K562 (cell line): ENCODE measurements at regions not wholly inside any gene's neighbourhood (a gene's known extent, or its start where the extent isn't known, plus 50 kb on each side); places are given as distances from the start of the nearest gene placed in this dataset.
A peak's percentile ranks its signal among the peaks of the same experiment; 100 is the strongest.

Experiments
- ATAC-seq: fragments of 200-7000 bp; cut with Tn5 transposase; 3 replicates; pipeline ENCODE4 v1.9.1; 2020; ENCODE audit warnings: moderate library complexity
- BruUV-seq: library from RNA; stranded (reverse); fragments of 400-500 nt; replicated peaks from 2 replicates; lab custom pipeline; 2021; lab: Mats Ljungman, UMichigan
- CTCF ChIA-PET: fragments of 300-600 bp; formaldehyde crosslinking; extraction: SDS; loops from one replicate; lab custom pipeline; 2021; ENCODE audit warnings: low intra/inter-chr PET ratio; lab: Yijun Ruan, JAX
- POLR2A ChIA-PET: fragments of 300-600, 350-650 bp; sonication (Branson Sonifier 250); formaldehyde crosslinking; extraction: SDS; loops from one replicate; lab custom pipeline; 2021; ENCODE audit warnings: antibody characterized with exemption, inconsistent platforms; lab: Yijun Ruan, JAX
- DNase-seq, 4 experiments: peaks; one replicate each; pipeline versions ENCODE4 v3.0.0 to v3.0.0-alpha.2; 2011 to 2018; ENCODE audit warnings: low spot score in 3 of 4, mixed read lengths in 3 of 4; ENCODE audit errors: extremely low read depth in 1 of 4
- FAIRE-seq: peaks from 2 replicates; lab custom pipeline; 2011; peaks lifted over from hg19 to GRCh38; lab: Jason Lieb, UNC
- H2AFZ ChIP-seq: 2 replicates; pipeline ENCODE4 v1.6.0; 2011; ENCODE audit warnings: low read depth, low read length, control low read depth, inconsistent platforms
- H3K27ac ChIP-seq: fragments of 200-600 bp; 3 replicates; pipeline ENCODE4 v1.8.0; 2011; ENCODE audit warnings: low read depth, mild to moderate bottlenecking, control low read depth, inconsistent platforms, low read length, moderate library complexity, mixed read lengths; ENCODE audit errors: extremely low read depth
- H3K27me3 ChIP-seq, 2 experiments: fragments of 300-600 bp in 1 of 2; 2 replicates in 1 of 2; 3 replicates in 1 of 2; pipeline versions ENCODE4 v1.6.0 to v1.8.0; 2011; ENCODE audit warnings: inconsistent platforms in 2 of 2, low read length in 2 of 2, mild to moderate bottlenecking in 1 of 2, mixed read lengths in 1 of 2, moderate library complexity in 1 of 2; ENCODE audit not compliant: control insufficient read depth in 2 of 2, insufficient read depth in 2 of 2
- H3K36me3 ChIP-seq: fragments of 300-600 bp; 3 replicates; pipeline ENCODE4 v1.8.0; 2011; ENCODE audit warnings: mild to moderate bottlenecking, low read length, inconsistent platforms; ENCODE audit not compliant: control insufficient read depth, insufficient read depth
- H3K4me1 ChIP-seq, 2 experiments: fragments of 200-600 bp in 1 of 2; replicated peaks in 1 of 2; 2 replicates in 1 of 2; 3 replicates in 1 of 2; pipeline versions ENCODE4 v1.5.1 to v1.8.0; 2011; ENCODE audit warnings: inconsistent platforms in 2 of 2, low read length in 2 of 2, mild to moderate bottlenecking in 1 of 2, mixed read lengths in 1 of 2, moderate library complexity in 1 of 2; ENCODE audit not compliant: control insufficient read depth in 2 of 2, insufficient read depth in 2 of 2
- H3K4me2 ChIP-seq: 2 replicates; pipeline ENCODE4 v1.6.1; 2011; ENCODE audit warnings: low read length, control low read depth, inconsistent platforms, mixed read lengths; ENCODE audit not compliant: insufficient read depth
- H3K4me3 ChIP-seq: fragments of 200-600 bp; sonication (generic), shearing (Covaris generic); 2 replicates; pipeline ENCODE4 v1.5.1; 2016; ENCODE audit warnings: control low read depth, inconsistent platforms
- H3K79me2 ChIP-seq: fragments of 200-600 bp; 3 replicates; pipeline ENCODE4 v1.8.0; 2011; ENCODE audit warnings: low read length, inconsistent platforms; ENCODE audit not compliant: control insufficient read depth, insufficient read depth
- H3K9ac ChIP-seq, 2 experiments: 2 replicates each; pipeline versions ENCODE4 v1.6.0 to v1.6.1; 2011; ENCODE audit warnings: low read depth in 2 of 2, low read length in 2 of 2, control low read depth in 1 of 2, inconsistent platforms in 1 of 2, mild to moderate bottlenecking in 1 of 2, mixed read lengths in 1 of 2; ENCODE audit not compliant: insufficient read depth in 1 of 2
- H3K9me1 ChIP-seq: one replicate; pipeline ENCODE4 v1.6.0; 2011; ENCODE audit warnings: inconsistent platforms, mild to moderate bottlenecking, low read length, moderate library complexity; ENCODE audit not compliant: control insufficient read depth, insufficient read depth
- H3K9me3 ChIP-seq: replicated peaks from 2 replicates; pipeline ENCODE4 v1.5.1; 2011; ENCODE audit warnings: low read depth, low read length, inconsistent platforms; ENCODE audit not compliant: control insufficient read depth, insufficient read depth
- H4K20me1 ChIP-seq: replicated peaks from 2 replicates; pipeline ENCODE4 v1.6.1; 2011; ENCODE audit warnings: low read length, inconsistent platforms, mixed read lengths; ENCODE audit not compliant: control insufficient read depth, insufficient read depth
- ATF6 ChIP-seq: sonication (generic); formaldehyde crosslinking; IDR thresholded peaks from 2 replicates; pipeline ENCODE4 v1.4.0; 2020; ENCODE audit warnings: mild to moderate bottlenecking, missing genetic modification reagents
- CHD7 ChIP-seq: fragments of 200-600 bp; sonication (generic); IDR thresholded peaks from one replicate; pipeline ENCODE4 v1.6.1; 2012; ENCODE audit warnings: mild to moderate bottlenecking, low read depth, low read length, inconsistent platforms
- FOSL1 ChIP-seq: fragments of 200-800 bp; sonication (Bioruptor generic); conservative IDR thresholded peaks from 2 replicates; pipeline ENCODE4 v1.6.1; 2016; ENCODE audit warnings: missing genetic modification characterization, missing compliant biosample characterization
- GATA2 ChIP-seq: sonication (generic); formaldehyde crosslinking; IDR thresholded peaks from 2 replicates; pipeline ENCODE4 v1.4.0; 2020; ENCODE audit warnings: mild to moderate bottlenecking, missing genetic modification reagents
- HES1 ChIP-seq: fragments of 450-650 bp; IDR thresholded peaks from 2 replicates; pipeline ENCODE4 v1.6.1; 2016; ENCODE audit warnings: low read depth, mild to moderate bottlenecking, moderate library complexity
- MCM5 ChIP-seq: fragments of 450-650 bp; IDR thresholded peaks from 2 replicates; pipeline ENCODE4 v1.6.1; 2016; ENCODE audit warnings: low read depth
- ZNF431 ChIP-seq: sonication (generic); formaldehyde crosslinking; IDR thresholded peaks from 2 replicates; pipeline ENCODE4 v1.8.0; 2022; ENCODE audit warnings: mild to moderate bottlenecking, missing genetic modification reagents
- WGBS: fragments of 100-300 bp; shearing (Covaris generic); methylation state at CpG from one replicate; pipeline ENCODE4 v1.1.6; 2016; ENCODE audit warnings: low coverage, mixed read lengths; ENCODE audit not compliant: insufficient coverage; ENCODE audit errors: missing lambda C conversion rate; 5-methylcytosine and 5-hydroxymethylcytosine counted together
- in situ Hi-C: fragments of 300-500 bp; cut with MboI; formaldehyde crosslinking; loops from 4 replicates; pipeline ENCODE4 v1.15.0; 2018; ENCODE audit warnings: inconsistent platforms, mixed read lengths
- intact Hi-C: fragments of 100-400 bp; cut with micrococcal nuclease; formaldehyde crosslinking; loops from 2 replicates; pipeline ENCODE4 v1.14.2; 2022

GRCh38 chr1:157278383-157279137, 140.4 kb upstream of the ETV3 start:
- ATAC-seq (peak; percentile 31), FAIRE-seq (peak; percentile 80), DNase-seq (peak; percentile 40 to 78 (median 46))
- Histone ChIP-seq H3K4me1 (peaks cover 27 to 62% of the 10 kb centered on the region in 2 experiments), H3K9me1 (no peaks in the 10 kb centered on the region), H3K36me3 (no peaks in the 10 kb centered on the region), H3K4me2 (peak overlapping the region; percentile 85), H4K20me1 (no peaks in the 10 kb centered on the region), H3K9me3 (no peaks in the 10 kb centered on the region), H3K79me2 (0 out of 3 replicates have a peak, but pooled peaks cover 4% of the 10 kb centered on the region), H3K27ac (peak overlapping the region; percentile 67), H3K27me3 (no peaks in the 10 kb centered on the region), H3K4me3 (no peak overlapping the region), H3K9ac (peak overlapping the region; percentile 7 to 60; a peak in 2 of 4 replicates), H2AFZ (peak overlapping the region; percentile 70)
- no TSS peak for BruUV-seq
- in situ Hi-C loops: no loop called here
- POLR2A ChIA-PET: interaction anchor here (0.6 to 1.2 kb wide), 7 partner anchors 9 to 420 kb away, joined by 3 to 6 read pairs (median 3); no protein-coding TSS in a partner anchor
- CTCF ChIA-PET: no interaction called here
- intact Hi-C loops: no loop called here
- WGBS: 32% methylated on average over 28 of the region's 28 CpGs
- TF ChIP-seq ZNF431 (CRISPR knock-in tag) (no peak), HES1 (peak; percentile 83; the same call in 1 of the 2 replicates), CHD7 (no peak), MCM5 (no peak), ATF6 (CRISPR knock-in tag) (no peak), GATA2 (CRISPR knock-in tag) (peak; percentile 38; the same call in 1 of the 2 replicates), FOSL1 (tag) (peak; percentile 42; the same call in 1 of the 2 replicates)
